RCC 7860 (cell line): ENCODE measurements at regions not wholly inside any gene's neighbourhood (a gene's known extent, or its start where the extent isn't known, plus 50 kb on each side); places are given as distances from the start of the nearest gene placed in this dataset.
"Not testable (repeated sequence)": the region's sequence is repeated elsewhere in the genome, so short reads cannot be mapped to it uniquely, and the experiment has no call there.

Source experiments
- DNase-seq: peaks from one replicate; pipeline ENCODE4 v3.0.0-alpha.2; 2015; ENCODE audit warnings: low spot score
- FAIRE-seq: peaks from 2 replicates; lab custom pipeline; 2012; peaks lifted over from hg19 to GRCh38; lab: Jason Lieb, UNC

DNA sequence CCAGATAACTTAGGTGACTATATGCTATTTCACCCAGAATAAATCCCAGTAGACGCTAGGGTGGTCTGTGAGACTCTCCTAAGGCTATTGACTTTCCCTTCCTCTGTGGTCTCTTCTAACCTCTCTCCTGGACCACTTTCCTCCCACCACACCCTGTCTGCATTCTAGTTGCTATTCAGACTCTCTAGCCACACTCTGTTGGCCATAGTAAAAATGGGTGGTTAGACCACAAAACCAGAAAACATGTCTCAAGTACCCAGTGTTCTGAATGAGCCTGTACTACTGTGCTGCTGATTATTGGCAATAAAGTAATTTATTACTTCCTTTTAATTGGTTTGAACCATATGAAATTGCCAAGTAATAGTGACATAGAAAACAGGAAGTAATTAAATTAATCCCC is 240.8 kb downstream of the KIF20B start:
- DNase-seq: no peak
- no peak for FAIRE-seq

GRCh38 chr10:89944138-89944537 is 242.7 kb downstream of the KIF20B start:
- FAIRE-seq (no peak), DNase-seq (no peak)

DNA sequence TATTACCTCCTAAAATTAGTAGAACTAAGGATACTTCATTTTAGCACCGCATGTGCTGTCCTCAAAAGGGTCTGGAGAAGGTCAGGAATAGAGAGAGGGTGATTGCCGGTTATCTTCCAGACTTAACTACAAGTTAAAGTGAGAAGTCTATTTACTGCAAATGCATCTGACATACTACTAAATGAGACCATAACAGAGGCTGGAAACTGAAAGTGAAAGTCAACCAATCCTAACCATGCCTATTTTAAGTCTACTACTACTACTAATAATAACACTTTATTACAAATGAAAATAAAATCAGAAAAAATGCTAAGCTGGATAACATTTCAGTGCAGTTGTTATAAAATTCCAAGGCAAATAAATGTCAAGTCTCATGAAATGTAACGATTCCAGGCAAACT is 244.7 kb downstream of the KIF20B start:
- no peak for FAIRE-seq

GRCh38 chr10:89949496-89949895 is 248.1 kb downstream of the KIF20B start:
- no peak for FAIRE-seq

More for the DNA sequence above, 244.7 kb downstream of the KIF20B start:
- DNase-seq: no peak

GRCh38 chr10:89952325-89952724 is 250.9 kb downstream of the KIF20B start:
- FAIRE-seq: no peak

More at GRCh38 chr10:89949496-89949895, 248.1 kb downstream of the KIF20B start:
- DNase-seq: no peak

DNA sequence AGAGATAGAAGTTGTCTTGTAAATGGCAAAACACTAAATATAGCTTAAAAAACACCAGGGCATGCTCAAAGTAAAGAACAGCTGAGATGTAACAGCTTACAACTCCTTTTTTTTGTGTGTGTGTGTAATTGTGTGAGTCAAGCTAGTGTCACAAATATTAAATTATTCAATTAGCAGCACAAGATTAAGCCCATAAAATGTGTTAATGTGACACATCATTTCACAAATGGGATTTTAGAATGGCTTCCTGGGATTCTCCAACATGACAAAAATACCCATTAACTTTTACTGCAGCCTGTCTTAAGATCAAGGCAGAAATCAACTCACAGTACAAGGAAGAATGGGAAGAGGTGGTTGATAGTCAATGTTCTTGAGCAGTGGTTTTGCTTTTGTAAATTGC is 251.4 kb downstream of the KIF20B start:
- FAIRE-seq: no peak
- no peak for DNase-seq

More at GRCh38 chr10:89952325-89952724, 250.9 kb downstream of the KIF20B start:
- no peak for DNase-seq

- DNase-seq (no peak), FAIRE-seq (no peak)
Observed at GRCh38 chr10:89954061-89954460, 252.7 kb downstream of the KIF20B start.

- DNase-seq (peak; percentile 13), FAIRE-seq (peak; percentile 68)
Observed at GRCh38 chr10:89954787-89955566, 253.6 kb downstream of the KIF20B start.

GRCh38 chr10:89959433-89960110 is 258.2 kb downstream of the KIF20B start:
- FAIRE-seq: no peak
- no peak for DNase-seq

DNA sequence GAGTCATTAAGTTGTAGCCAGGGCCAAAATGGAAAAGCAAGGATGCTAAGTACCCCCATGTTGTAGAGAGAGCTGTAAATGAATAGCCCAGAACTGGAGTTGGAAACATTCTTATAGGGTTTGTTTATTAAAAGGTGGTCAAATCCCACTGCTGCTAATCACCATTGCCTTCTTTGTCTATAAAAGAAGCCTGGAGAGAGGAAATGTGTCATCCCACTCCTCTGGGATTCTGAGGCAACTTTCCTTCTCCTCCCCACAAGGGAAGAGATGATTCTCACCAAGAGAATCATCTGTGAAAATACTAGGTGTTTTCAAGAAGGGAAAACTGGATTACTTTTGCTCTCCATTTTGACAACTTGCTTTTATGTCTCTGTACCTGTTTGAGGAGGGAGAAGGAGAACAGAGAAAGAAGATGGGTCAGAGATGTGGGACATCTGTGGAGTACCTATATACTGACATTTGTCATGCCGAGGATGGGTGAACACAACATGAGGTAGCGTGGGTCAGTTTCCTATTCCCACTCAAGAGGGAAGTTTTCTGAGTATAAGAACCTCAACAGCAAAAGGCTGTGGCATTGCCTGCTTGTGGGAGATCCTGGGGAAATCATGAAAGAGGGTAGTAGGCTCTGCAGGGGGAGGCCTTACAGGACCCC is 262.2 kb downstream of the KIF20B start:
- no peak for DNase-seq
- no peak for FAIRE-seq

DNA sequence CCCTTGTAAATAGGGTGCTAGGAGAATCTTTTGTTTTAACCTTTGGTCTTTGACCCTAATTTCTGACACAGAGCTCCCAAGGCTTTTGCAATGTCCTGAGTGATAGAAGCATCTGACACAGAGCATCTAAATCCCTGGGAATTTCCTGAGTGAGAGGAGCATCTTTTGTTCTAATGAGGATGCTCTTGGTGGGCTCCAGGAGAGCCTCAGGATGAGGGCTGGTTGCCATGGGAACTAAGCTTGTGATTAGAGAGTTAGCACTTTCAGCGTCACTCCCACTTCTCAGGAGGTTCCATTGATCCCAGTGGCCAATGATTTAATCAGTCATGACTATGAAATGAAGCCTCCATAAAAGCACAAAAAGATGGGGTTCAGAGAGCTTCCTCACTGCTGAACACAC is 264.8 kb downstream of the KIF20B start:
- no peak for FAIRE-seq
- no peak for DNase-seq

GRCh38 chr10:89973326-89973725 is 271.9 kb downstream of the KIF20B start:
- no peak for DNase-seq

DNA sequence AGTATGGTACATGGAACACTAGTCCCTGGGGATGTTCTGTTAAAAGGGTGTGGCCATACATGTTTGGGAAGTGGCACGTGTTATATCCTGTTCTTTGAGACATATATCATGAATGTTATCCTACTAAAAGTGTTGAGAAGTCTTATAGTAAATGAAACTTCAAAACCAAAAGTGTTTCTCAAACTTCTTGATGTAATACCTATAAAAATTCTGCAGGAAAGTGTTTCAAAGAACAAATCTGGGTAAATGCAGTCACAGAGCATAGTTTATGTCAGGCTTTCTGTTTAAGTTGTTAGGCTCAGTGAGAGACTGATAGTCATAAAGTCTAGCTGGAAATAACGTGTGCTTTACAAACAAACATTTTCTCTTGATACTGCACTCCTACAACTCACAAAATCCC is 273.7 kb downstream of the KIF20B start:
- DNase-seq (no peak), FAIRE-seq (no peak)

More at GRCh38 chr10:89973326-89973725, 271.9 kb downstream of the KIF20B start:
- no peak for FAIRE-seq

GRCh38 chr10:89975771-89976170 is 274.4 kb downstream of the KIF20B start:
- FAIRE-seq (no peak), DNase-seq (no peak)

GRCh38 chr10:89978081-89978480 is 276.7 kb downstream of the KIF20B start:
- no peak for FAIRE-seq
- DNase-seq: no peak

GRCh38 chr10:89979726-89980125 is 278.3 kb downstream of the KIF20B start:
- no peak for FAIRE-seq
- DNase-seq: no peak

GRCh38 chr10:89980166-89980565 is 278.8 kb downstream of the KIF20B start:
- FAIRE-seq (no peak), DNase-seq (no peak)

DNA sequence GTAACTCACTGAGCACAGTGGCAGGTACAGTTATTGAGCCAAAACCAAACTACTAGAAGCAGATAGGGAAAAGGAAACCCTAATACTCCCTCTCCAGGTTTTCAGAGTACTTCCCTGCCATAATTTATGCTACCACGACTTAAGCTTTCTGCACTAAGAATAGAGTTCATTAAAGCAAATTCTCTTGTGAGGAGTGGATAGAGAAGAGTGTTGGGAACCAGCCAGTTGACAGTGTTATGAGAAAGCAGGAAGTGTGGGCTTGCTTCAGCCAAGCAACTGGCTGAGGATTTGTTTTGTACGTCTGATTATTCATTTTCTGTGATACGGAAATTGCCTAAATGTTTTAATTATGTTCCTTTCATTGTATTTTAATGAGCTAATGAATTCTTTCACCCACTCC is 280.5 kb downstream of the KIF20B start:
- DNase-seq (no peak), FAIRE-seq (no peak)

- DNase-seq: no peak
- no peak for FAIRE-seq
Observed at GRCh38 chr10:89985446-89985845, 284.1 kb downstream of the KIF20B start.

DNA sequence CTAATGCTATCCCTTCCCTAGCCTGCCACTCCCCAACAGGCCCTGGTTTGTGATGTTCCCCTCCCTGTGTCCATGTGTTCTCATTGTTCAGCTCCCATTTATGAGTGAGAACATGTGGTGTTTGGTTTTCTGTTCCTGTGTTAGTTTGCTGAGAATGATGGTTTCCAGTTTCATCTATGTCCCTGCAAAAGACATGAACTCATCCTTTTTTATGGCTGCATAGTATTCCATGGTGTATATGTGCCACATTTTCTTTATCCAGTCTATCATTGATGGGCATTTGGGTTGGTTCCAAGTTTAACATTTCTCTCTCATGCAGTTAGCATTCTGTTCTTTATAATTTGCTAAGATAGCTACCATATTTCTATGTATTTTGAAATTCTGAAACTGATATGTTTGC is 287.0 kb downstream of the KIF20B start:
- not testable (repeated sequence) for DNase-seq, FAIRE-seq

DNA sequence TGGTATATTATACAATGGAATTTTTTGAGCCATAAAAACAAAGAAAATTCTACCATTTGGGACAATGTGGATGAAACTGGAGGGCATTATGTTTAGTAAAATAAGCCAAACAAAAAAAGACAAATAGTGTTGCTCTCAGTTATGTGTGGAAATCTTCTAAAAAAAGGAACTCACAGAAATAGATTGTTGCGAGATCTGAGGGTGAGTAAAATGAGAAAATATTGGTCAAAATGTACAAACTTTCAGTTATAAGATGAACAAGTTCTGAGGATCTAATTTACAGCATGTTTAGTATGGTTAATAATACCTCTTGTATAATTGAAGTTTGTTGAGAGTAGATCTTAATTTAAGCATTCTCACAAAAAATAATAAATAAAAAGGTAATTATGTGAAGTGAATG is 291.2 kb downstream of the KIF20B start:
- FAIRE-seq: no peak
- DNase-seq: no peak

GRCh38 chr10:90007226-90007625 is 305.8 kb downstream of the KIF20B start:
- DNase-seq (peak; percentile 17), FAIRE-seq (no peak)
